ENCODE measurements at regions not wholly inside any gene's neighbourhood (a gene's known extent, or its start where the extent isn't known, plus 50 kb on each side); places are given as distances from the start of the nearest gene placed in this dataset. TPM values are rescaled to one million over a fixed set of nuclear protein-coding genes. Genes with fewer than 3 reads are reported as not detected.

DNA sequence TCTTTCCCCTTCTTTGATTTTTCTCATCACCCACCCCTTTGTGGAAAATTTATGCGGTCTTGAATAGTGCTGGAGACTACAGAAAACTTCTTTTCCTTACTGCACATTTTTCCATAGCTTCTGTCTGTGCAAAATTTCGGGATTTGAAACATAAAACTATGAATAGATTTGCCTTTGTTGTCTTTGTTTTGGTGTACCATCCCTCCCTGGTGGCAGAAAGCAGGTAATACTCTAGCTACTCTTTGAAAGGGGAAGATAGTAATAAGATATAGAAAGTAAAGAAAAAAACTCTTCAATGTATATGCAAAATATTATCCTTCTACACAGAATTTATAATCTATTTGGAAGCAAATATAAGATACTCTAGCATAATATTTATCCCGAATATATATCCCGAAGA, 79.1 kb upstream of the LMO3 start:
- Histone ChIP-seq H3K4me3 (ENCODE audit: low read depth, low read length) (no peak overlapping the region), H3K4me1 (ENCODE audit: control insufficient read depth, insufficient read depth, low read length) (no peaks in the 10 kb centered on the region), H3K27ac (ENCODE audit: low read depth, low read length) (no peak overlapping the region), H3K9me3 (ENCODE audit: control insufficient read depth, insufficient read depth, low read length) (no peaks in the 10 kb centered on the region), H3K36me3 (ENCODE audit: control insufficient read depth, insufficient read depth, low read length) (no peaks in the 10 kb centered on the region), H3K27me3 (ENCODE audit: control insufficient read depth, insufficient read depth, low read length) (no peaks in the 10 kb centered on the region)
- no CpG with 5 or more reads among the region's 4 CpGs for WGBS (ENCODE audit: insufficient coverage)
- DNase-seq (ENCODE audit: low read depth in 4 of 6, low spot score in 6 of 6) = no peak

DNA sequence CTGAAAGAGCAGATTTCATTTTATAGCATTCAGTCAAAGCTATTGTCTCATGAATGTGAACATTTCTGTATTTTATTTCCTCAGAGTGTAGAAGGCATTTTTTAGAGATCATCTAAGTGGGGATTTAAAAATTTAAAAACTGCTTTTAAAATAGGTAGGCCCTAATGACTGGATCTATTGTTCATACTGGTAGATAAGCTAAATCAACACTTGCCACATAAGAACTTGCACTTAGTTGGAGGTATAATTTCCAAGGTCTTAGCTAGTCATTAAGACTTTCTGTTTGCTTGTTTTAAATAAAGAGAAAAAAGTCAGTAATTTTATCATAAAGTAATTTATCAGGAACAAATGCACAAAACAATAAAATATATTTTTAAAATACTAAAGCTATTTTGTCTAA, 75.2 kb upstream of the LMO3 start:
- Histone ChIP-seq H3K4me1 (ENCODE audit: control insufficient read depth, insufficient read depth, low read length) (no peaks in the 10 kb centered on the region), H3K4me3 (ENCODE audit: low read depth, low read length) (no peak overlapping the region), H3K27me3 (ENCODE audit: control insufficient read depth, insufficient read depth, low read length) (no peaks in the 10 kb centered on the region), H3K27ac (ENCODE audit: low read depth, low read length) (no peak overlapping the region), H3K9me3 (ENCODE audit: control insufficient read depth, insufficient read depth, low read length) (no peaks in the 10 kb centered on the region), H3K36me3 (ENCODE audit: control insufficient read depth, insufficient read depth, low read length) (no peaks in the 10 kb centered on the region)
- DNase-seq (ENCODE audit: low read depth in 4 of 6, low spot score in 6 of 6) = no peak

DNA sequence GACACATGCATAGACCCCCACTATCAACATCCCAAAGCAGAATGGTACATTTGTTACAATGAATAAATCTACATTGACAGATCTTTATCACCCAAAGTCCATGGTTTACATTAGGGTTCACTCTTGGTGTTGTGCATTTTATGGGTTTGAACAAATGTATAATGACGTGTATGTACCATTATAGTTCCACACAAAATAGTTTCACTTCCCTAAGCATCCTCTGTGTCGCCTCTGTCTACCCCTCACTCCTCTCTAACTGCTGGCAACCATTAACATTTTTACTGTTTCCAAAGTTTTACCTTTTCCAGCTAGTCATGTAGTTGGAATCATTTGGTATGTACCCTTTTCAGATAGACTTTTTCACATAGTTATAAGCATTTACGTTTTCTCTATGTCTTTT, 69.5 kb upstream of the LMO3 start:
- Histone ChIP-seq H3K27ac (ENCODE audit: low read depth, low read length) (no peak overlapping the region), H3K9me3 (ENCODE audit: control insufficient read depth, insufficient read depth, low read length) (no peaks in the 10 kb centered on the region), H3K4me1 (ENCODE audit: control insufficient read depth, insufficient read depth, low read length) (no peaks in the 10 kb centered on the region), H3K36me3 (ENCODE audit: control insufficient read depth, insufficient read depth, low read length) (no peaks in the 10 kb centered on the region), H3K4me3 (ENCODE audit: low read depth, low read length) (no peak overlapping the region), H3K27me3 (ENCODE audit: control insufficient read depth, insufficient read depth, low read length) (no peaks in the 10 kb centered on the region)
- no peak for DNase-seq (ENCODE audit: low read depth in 4 of 6, low spot score in 6 of 6)
- WGBS (ENCODE audit: insufficient coverage) = no CpG with 5 or more reads among the region's 3 CpGs

DNA sequence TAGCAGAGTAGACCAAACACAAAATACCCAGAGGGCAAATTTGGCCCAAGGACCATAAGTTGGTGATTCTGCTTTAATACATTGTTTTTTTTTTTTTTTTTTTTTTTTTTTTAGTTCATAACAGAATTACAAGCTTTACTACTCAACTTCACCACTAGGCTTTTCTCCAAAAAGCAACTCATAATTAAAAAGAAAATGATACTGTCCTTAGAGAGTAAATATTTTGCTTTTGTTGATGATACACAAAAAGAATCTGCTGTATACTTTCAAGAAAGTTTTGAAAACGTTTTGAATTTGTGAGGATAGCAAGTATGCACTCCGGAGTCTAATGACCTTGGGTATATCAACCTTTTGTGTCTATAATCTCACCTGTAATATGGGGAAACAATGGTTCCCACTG, 68.9 kb upstream of the LMO3 start:
- no peaks in the 10 kb centered on the region for H3K9me3 ChIP-seq (ENCODE audit: control insufficient read depth, insufficient read depth, low read length)
- no CpG with 5 or more reads among the region's 2 CpGs for WGBS (ENCODE audit: insufficient coverage)
- no peak overlapping the region for H3K27ac ChIP-seq (ENCODE audit: low read depth, low read length)

DNA sequence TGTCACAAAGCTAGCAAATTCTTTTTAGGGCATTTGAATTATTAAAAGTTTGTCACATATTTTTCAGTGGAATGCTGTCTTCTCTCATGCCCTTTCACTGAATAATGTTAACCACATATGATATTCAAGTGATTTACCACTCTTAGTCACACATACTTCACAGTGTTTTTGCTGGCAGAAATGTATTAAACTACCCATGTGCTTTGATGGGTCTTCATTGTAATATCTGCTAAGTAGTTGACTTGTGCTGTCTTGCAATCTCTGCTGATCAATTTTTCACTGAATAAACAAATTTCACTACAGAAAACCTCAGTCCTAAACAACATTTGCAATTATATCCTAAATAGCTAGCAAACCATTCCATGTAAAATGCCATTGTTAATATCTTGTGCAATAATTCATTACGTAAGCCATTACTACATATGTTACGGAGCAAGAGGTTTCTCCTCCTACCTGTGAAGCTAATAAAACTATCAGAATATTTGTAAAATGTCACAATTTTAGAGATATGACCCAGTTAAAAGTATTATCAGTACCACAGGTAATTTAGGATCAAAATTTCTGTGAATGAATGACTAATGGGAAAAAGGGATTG, 64.6 kb upstream of the LMO3 start:
- Histone ChIP-seq H3K9me3 (ENCODE audit: control insufficient read depth, insufficient read depth, low read length) (no peaks in the 10 kb centered on the region), H3K4me1 (ENCODE audit: control insufficient read depth, insufficient read depth, low read length) (no peaks in the 10 kb centered on the region), H3K27ac (ENCODE audit: low read depth, low read length) (no peak overlapping the region), H3K4me3 (ENCODE audit: low read depth, low read length) (no peak overlapping the region), H3K36me3 (ENCODE audit: control insufficient read depth, insufficient read depth, low read length) (no peaks in the 10 kb centered on the region), H3K27me3 (ENCODE audit: control insufficient read depth, insufficient read depth, low read length) (no peaks in the 10 kb centered on the region)
- no CpG with 5 or more reads among the region's 2 CpGs for WGBS (ENCODE audit: insufficient coverage)
- DNase-seq (ENCODE audit: low read depth in 4 of 6, low spot score in 6 of 6) = no peak

More for the DNA sequence above, 68.9 kb upstream of the LMO3 start:
- Histone ChIP-seq H3K36me3 (ENCODE audit: control insufficient read depth, insufficient read depth, low read length) (no peaks in the 10 kb centered on the region), H3K4me1 (ENCODE audit: control insufficient read depth, insufficient read depth, low read length) (no peaks in the 10 kb centered on the region), H3K4me3 (ENCODE audit: low read depth, low read length) (no peak overlapping the region), H3K27me3 (ENCODE audit: control insufficient read depth, insufficient read depth, low read length) (no peaks in the 10 kb centered on the region)
- no peak for DNase-seq (ENCODE audit: low read depth in 4 of 6, low spot score in 6 of 6)

DNA sequence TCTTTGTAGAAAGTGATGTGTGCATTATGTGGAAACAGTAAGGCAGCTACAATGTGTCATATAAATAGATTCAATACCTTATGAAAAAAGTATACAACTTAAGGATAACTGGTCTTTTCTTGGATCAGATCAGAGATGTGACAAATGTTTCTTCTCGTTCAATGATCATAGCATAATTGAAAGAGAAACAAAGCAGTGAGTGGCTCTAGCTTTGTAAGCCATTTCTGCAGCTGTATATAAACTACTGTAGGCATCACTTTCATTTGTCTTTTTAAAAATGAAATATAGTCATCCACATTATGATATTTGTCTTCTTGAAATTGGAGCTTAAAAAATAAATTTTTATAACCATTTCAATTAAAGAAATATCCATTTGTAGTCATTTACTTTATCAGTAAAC, 63.8 kb upstream of the LMO3 start:
- DNase-seq (ENCODE audit: low read depth in 4 of 6, low spot score in 6 of 6) = no peak
- Histone ChIP-seq H3K4me3 (ENCODE audit: low read depth, low read length) (no peak overlapping the region), H3K27me3 (ENCODE audit: control insufficient read depth, insufficient read depth, low read length) (no peaks in the 10 kb centered on the region), H3K4me1 (ENCODE audit: control insufficient read depth, insufficient read depth, low read length) (no peaks in the 10 kb centered on the region), H3K9me3 (ENCODE audit: control insufficient read depth, insufficient read depth, low read length) (no peaks in the 10 kb centered on the region), H3K36me3 (ENCODE audit: control insufficient read depth, insufficient read depth, low read length) (no peaks in the 10 kb centered on the region), H3K27ac (ENCODE audit: low read depth, low read length) (no peak overlapping the region)
- no CpG with 5 or more reads among the region's 1 CpG for WGBS (ENCODE audit: insufficient coverage)

DNA sequence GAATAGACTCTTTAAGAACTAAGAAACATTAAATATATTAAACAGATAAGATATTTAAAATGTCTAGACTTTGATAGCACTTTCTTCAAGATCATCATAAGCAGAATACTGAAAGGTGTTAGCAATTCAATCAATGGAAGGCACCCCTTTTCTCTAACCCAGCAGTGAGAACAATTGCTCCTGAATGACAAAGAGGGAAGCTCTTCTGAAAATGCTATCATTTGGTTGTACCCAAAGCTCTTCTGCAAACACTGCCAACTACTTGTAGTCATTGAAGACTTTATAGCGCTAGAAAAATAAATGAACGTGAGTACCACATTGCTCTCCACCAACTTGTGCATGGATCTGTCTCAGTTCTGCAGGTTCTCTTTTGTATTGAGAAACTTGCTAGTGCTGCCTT, 62.2 kb upstream of the LMO3 start:
- Histone ChIP-seq H3K27ac (ENCODE audit: low read depth, low read length) (no peak overlapping the region), H3K4me1 (ENCODE audit: control insufficient read depth, insufficient read depth, low read length) (no peaks in the 10 kb centered on the region), H3K36me3 (ENCODE audit: control insufficient read depth, insufficient read depth, low read length) (no peaks in the 10 kb centered on the region), H3K9me3 (ENCODE audit: control insufficient read depth, insufficient read depth, low read length) (no peaks in the 10 kb centered on the region), H3K27me3 (ENCODE audit: control insufficient read depth, insufficient read depth, low read length) (no peaks in the 10 kb centered on the region), H3K4me3 (ENCODE audit: low read depth, low read length) (no peak overlapping the region)
- DNase-seq (ENCODE audit: low read depth in 4 of 6, low spot score in 6 of 6) = no peak
- 100% methylated on average over 1 of the region's 2 CpGs for WGBS (ENCODE audit: insufficient coverage)

DNA sequence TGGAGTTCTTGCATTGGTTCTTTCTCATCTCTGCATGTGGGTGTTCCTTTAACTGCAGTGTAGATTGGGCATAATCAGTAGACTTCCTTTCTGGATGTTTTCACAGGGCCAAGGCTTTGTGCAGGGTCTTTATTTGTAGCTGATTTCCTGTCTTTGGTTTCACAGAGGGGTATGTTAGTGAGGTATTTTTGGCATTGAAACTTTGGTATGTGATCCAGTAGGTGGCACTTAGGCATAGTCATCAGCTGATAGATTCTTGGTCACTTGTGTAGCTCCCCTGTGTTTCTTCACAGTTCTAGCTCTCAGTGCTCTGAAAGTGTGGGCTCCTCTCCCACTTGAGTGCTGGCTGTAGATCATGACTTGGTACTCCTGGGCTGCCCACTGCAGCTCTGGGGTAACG, 52.7 kb upstream of the LMO3 start:
- peaks cover 3% of the 10 kb centered on the region for H3K9me3 ChIP-seq (ENCODE audit: control insufficient read depth, insufficient read depth, low read length)
- no peak for DNase-seq (ENCODE audit: low read depth in 4 of 6, low spot score in 6 of 6)
- WGBS (ENCODE audit: insufficient coverage) = 60% methylated on average over 1 of the region's 1 CpG
- H3K4me3 ChIP-seq (ENCODE audit: low read depth, low read length) = no peak overlapping the region
- no peaks in the 10 kb centered on the region for H3K4me1 ChIP-seq (ENCODE audit: control insufficient read depth, insufficient read depth, low read length)
- H3K36me3 ChIP-seq (ENCODE audit: control insufficient read depth, insufficient read depth, low read length) = no peaks in the 10 kb centered on the region
- H3K27ac ChIP-seq (ENCODE audit: low read depth, low read length) = no peak overlapping the region
- no peaks in the 10 kb centered on the region for H3K27me3 ChIP-seq (ENCODE audit: control insufficient read depth, insufficient read depth, low read length)

Small RNA genes in the stretch of these regions (small RNA-seq; reads per million reads assigned to genes)
- gene RNU6-837P (ENCODE audit: low replicate concordance) = not detected

All from spinal cord (tissue), 10 donors.